IMR-90 (cell line): ENCODE measurements at regions not wholly inside any gene's neighbourhood (a gene's known extent, or its start where the extent isn't known, plus 50 kb on each side); places are given as distances from the start of the nearest gene placed in this dataset.

Experiments used
- ATAC-seq: fragments of 200-7000 bp; cut with Tn5 transposase; 2 replicates; pipeline ENCODE4 v1.9.1; 2020; ENCODE audit warnings: low read depth, mild to moderate bottlenecking, moderate library complexity
- BruUV-seq: library from RNA; stranded (reverse); fragments of 400-500 nt; replicated peaks from 2 replicates; lab custom pipeline; 2021; lab: Mats Ljungman, UMichigan
- CTCF ChIA-PET: fragments of 300-600 bp; formaldehyde crosslinking; extraction: SDS; loops from one replicate; lab custom pipeline; 2021; ENCODE audit warnings: antibody characterized with exemption; lab: Yijun Ruan, JAX
- POLR2A ChIA-PET: fragments of 300-600 bp; sonication (Branson Sonifier 250); formaldehyde crosslinking; loops from one replicate; lab custom pipeline; 2022; ENCODE audit warnings: antibody characterized with exemption; ENCODE audit not compliant: unreplicated experiment; lab: Charles Lee
- DNase-seq: peaks from one replicate; pipeline ENCODE4 v3.0.0; 2013
- H2AFZ ChIP-seq: replicated peaks from 2 replicates; pipeline ENCODE3; 2013; ENCODE audit warnings: low read length, mild to moderate bottlenecking; ENCODE audit not compliant: poor library complexity
- H2AK5ac ChIP-seq: 2 replicates; pipeline ENCODE4 v1.6.1; 2013; ENCODE audit warnings: low read depth, low read length, inconsistent platforms
- H2AK9ac ChIP-seq: replicated peaks from 2 replicates; pipeline ENCODE3; 2013; ENCODE audit warnings: mild to moderate bottlenecking, low read depth, low read length, moderate library complexity; ENCODE audit not compliant: poor library complexity
- H2BK120ac ChIP-seq: 2 replicates; pipeline ENCODE4 v1.6.1; 2013; ENCODE audit warnings: low read depth, low read length, inconsistent platforms
- H2BK15ac ChIP-seq: 3 replicates; pipeline ENCODE4 v1.6.1; 2013; ENCODE audit warnings: low read depth, low read length, inconsistent platforms
- H2BK20ac ChIP-seq: 2 replicates; pipeline ENCODE4 v1.6.1; 2013; ENCODE audit warnings: low read depth, mild to moderate bottlenecking, inconsistent platforms, low read length, moderate library complexity
- H2BK5ac ChIP-seq: 2 replicates; pipeline ENCODE4 v1.6.1; 2013; ENCODE audit warnings: mild to moderate bottlenecking, low read depth, low read length, inconsistent platforms; ENCODE audit not compliant: poor library complexity, severe bottlenecking
- H3K14ac ChIP-seq: replicated peaks from 2 replicates; pipeline ENCODE4 v1.6.1; 2013; ENCODE audit warnings: low read depth, low read length, inconsistent platforms
- H3K18ac ChIP-seq: 2 replicates; pipeline ENCODE4 v1.6.1; 2013; ENCODE audit warnings: low read depth, low read length, control low read depth
- H3K23ac ChIP-seq: 2 replicates; pipeline ENCODE4 v1.6.1; 2013; ENCODE audit warnings: low read depth, low read length, inconsistent platforms
- H3K27ac ChIP-seq: 2 replicates; pipeline ENCODE4 v1.5.1; 2013; ENCODE audit warnings: mild to moderate bottlenecking, control low read depth, low read length; ENCODE audit not compliant: insufficient read depth
- H3K27me3 ChIP-seq: 2 replicates; pipeline ENCODE4 v1.6.1; 2013; ENCODE audit warnings: low read length; ENCODE audit not compliant: control insufficient read depth, insufficient read depth
- H3K36me3 ChIP-seq: 2 replicates; pipeline ENCODE4 v1.6.1; 2013; ENCODE audit warnings: low read length, mixed read lengths; ENCODE audit not compliant: control insufficient read depth, insufficient read depth
- H3K4ac ChIP-seq: 2 replicates; pipeline ENCODE4 v1.6.1; 2013; ENCODE audit warnings: low read depth, low read length, inconsistent platforms
- H3K4me1 ChIP-seq: 2 replicates; pipeline ENCODE4 v1.6.1; 2013; ENCODE audit warnings: low read length, mixed read lengths; ENCODE audit not compliant: control insufficient read depth, insufficient read depth
- H3K4me2 ChIP-seq: 2 replicates; pipeline ENCODE4 v1.6.1; 2013; ENCODE audit warnings: low read depth, mild to moderate bottlenecking, control low read depth, low read length, moderate library complexity
- H3K4me3 ChIP-seq: 2 replicates; pipeline ENCODE4 v1.5.1; 2013; ENCODE audit warnings: low read depth, mild to moderate bottlenecking, control low read depth, low read length, moderate library complexity; ENCODE audit not compliant: insufficient read depth
- H3K56ac ChIP-seq: 2 replicates; pipeline ENCODE4 v1.6.1; 2013; ENCODE audit warnings: low read length, inconsistent platforms; ENCODE audit not compliant: insufficient read depth; ENCODE audit errors: extremely low read depth
- H3K79me1 ChIP-seq, 2 experiments: 2 replicates each; pipeline ENCODE4 v1.6.1; 2013; ENCODE audit warnings: low read length in 2 of 2, inconsistent platforms in 1 of 2, low read depth in 1 of 2
- H3K9ac ChIP-seq: 2 replicates; pipeline ENCODE4 v1.6.1; 2013; ENCODE audit warnings: low read depth, low read length, control low read depth
- H3K9me1 ChIP-seq: 2 replicates; pipeline ENCODE4 v1.6.1; 2013; ENCODE audit warnings: low read length, inconsistent platforms; ENCODE audit not compliant: insufficient read depth
- H3K9me3 ChIP-seq: 2 replicates; pipeline ENCODE4 v1.6.1; 2013; ENCODE audit warnings: low read length; ENCODE audit not compliant: control insufficient read depth, insufficient read depth
- H4K20me1 ChIP-seq: 2 replicates; pipeline ENCODE4 v1.6.1; 2013; ENCODE audit warnings: low read length, inconsistent platforms; ENCODE audit not compliant: insufficient read depth
- H4K5ac ChIP-seq: 2 replicates; pipeline ENCODE4 v1.6.1; 2013; ENCODE audit warnings: mild to moderate bottlenecking, low read depth, low read length, control low read depth
- H4K8ac ChIP-seq, 2 experiments: 2 replicates each; pipeline ENCODE4 v1.6.1; 2013; ENCODE audit warnings: low read depth in 2 of 2, low read length in 2 of 2, control low read depth in 1 of 2, inconsistent platforms in 1 of 2
- H4K91ac ChIP-seq: 2 replicates; pipeline ENCODE4 v1.6.1; 2013; ENCODE audit warnings: low read depth, low read length, inconsistent platforms; ENCODE audit not compliant: insufficient read depth
- CEBPB ChIP-seq: IDR thresholded peaks from 2 replicates; pipeline ENCODE4 v1.6.1; 2012; ENCODE audit warnings: low read depth, low read length, improper control_type of control experiment
- FOS ChIP-seq: fragments of 150-350 bp; IDR thresholded peaks from 2 replicates; pipeline ENCODE4 v1.6.1; 2016; ENCODE audit warnings: low read depth, low read length
- MAFK ChIP-seq: IDR thresholded peaks from 2 replicates; pipeline ENCODE4 v1.6.1; 2012; ENCODE audit warnings: low read depth, low read length, improper control_type of control experiment
- MXI1 ChIP-seq: IDR thresholded peaks from 2 replicates; pipeline ENCODE4 v1.6.1; 2012; ENCODE audit warnings: low read depth, mild to moderate bottlenecking, low read length, moderate library complexity, borderline replicate concordance
- RFX5 ChIP-seq: IDR thresholded peaks from 2 replicates; pipeline ENCODE4 v1.8.0; 2012; ENCODE audit warnings: low read depth, mild to moderate bottlenecking, low read length, moderate library complexity
- WGBS, 2 experiments: methylation state at CpG; one replicate each; pipeline versions ENCODE4 v1.1.5 to v1.1.7; 2013; ENCODE audit warnings: missing lambda C conversion rate in 2 of 2; ENCODE audit not compliant: insufficient read length in 1 of 2; ENCODE audit errors: extremely low coverage in 2 of 2; 5-methylcytosine and 5-hydroxymethylcytosine counted together
- dilution Hi-C: fragments of 300-500 bp; cut with HindIII; formaldehyde crosslinking; loops from one replicate; pipeline ENCODE4 v1.14.3; 2018; ENCODE audit warnings: low sequenced_read_pairs; ENCODE audit not compliant: unreplicated experiment
- in situ Hi-C: fragments of 300-500 bp; cut with MboI; formaldehyde crosslinking; loops from 3 replicates; pipeline ENCODE4 v1.14.3; 2019; ENCODE audit warnings: low sequenced_read_pairs, inconsistent platforms, mixed read lengths
- intact Hi-C: fragments of 100-400 bp; cut with micrococcal nuclease; formaldehyde crosslinking; loops from 2 replicates; pipeline ENCODE4 v1.10.0; 2022
- TF ChIP-seq, protein P1 (sequence below): fragments of 150-350 bp; IDR thresholded peaks from 2 replicates; pipeline ENCODE4 v1.6.1; 2017; ENCODE audit warnings: mild to moderate bottlenecking, antibody characterized with exemption, low read length, low read depth

DNA sequence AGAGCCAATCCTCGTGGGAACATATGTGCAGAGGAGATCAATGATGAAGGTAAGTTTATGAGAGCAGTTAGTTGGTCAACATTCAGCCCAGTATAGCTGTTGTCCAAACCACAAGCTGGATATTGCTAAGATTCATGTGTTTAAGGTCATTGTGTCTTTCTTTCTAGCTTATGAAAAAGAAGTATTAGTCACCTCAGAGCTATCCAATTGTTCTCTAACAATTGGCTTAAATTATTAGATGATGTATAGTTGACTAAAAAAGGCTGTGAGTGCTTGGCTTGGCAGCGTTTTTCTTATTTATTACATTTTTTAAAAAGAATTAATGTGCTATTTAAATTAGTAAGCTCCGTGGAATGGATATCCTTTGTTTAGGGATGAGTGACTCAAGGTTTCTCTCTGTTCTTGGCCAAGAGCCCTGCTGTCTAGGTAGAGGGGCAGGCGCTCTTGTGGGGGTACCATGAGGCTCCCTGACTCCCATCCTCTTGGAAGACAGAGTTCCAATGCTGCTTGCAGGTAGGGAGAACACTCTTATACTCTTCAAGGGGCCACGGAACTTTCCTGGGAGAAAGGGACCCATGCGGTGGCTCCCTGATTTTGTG is 487.4 kb downstream of the IRX1 start:
- dilution Hi-C loops: no loop called here
- no CpG with 5 or more reads among the region's 6 CpGs for WGBS, 2 experiments
- Histone ChIP-seq H3K14ac (no peak overlapping the region), H2BK20ac (no peak overlapping the region), H4K91ac (no peak overlapping the region), H3K4ac (no peak overlapping the region), H3K4me1 (no peaks in the 10 kb centered on the region), H4K20me1 (no peaks in the 10 kb centered on the region), H3K18ac (no peak overlapping the region), H3K4me3 (no peak overlapping the region), H2BK5ac (no peak overlapping the region), H3K23ac (no peak overlapping the region), H3K36me3 (no peaks in the 10 kb centered on the region), H2BK120ac (no peak overlapping the region), H2AK9ac (no peak overlapping the region), H3K27ac (no peak overlapping the region), H3K9me1 (no peaks in the 10 kb centered on the region), H4K5ac (no peak overlapping the region), H3K27me3 (no peaks in the 10 kb centered on the region), H3K4me2 (no peak overlapping the region), H3K9me3 (peaks cover 33% of the 10 kb centered on the region), H2AFZ (no peak overlapping the region), H3K79me1 (no peaks in the 10 kb centered on the region), H3K9ac (no peak overlapping the region), H2AK5ac (no peak overlapping the region), H4K8ac (no peak overlapping the region), H3K56ac (no peak overlapping the region), H2BK15ac (no peak overlapping the region)
- in situ Hi-C loops: no loop called here
- no TSS peak for BruUV-seq
- intact Hi-C loops: no loop called here
- TF ChIP-seq, protein P1, sequence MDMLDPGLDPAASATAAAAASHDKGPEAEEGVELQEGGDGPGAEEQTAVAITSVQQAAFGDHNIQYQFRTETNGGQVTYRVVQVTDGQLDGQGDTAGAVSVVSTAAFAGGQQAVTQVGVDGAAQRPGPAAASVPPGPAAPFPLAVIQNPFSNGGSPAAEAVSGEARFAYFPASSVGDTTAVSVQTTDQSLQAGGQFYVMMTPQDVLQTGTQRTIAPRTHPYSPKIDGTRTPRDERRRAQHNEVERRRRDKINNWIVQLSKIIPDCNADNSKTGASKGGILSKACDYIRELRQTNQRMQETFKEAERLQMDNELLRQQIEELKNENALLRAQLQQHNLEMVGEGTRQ: no peak
- TF ChIP-seq MAFK: no peak
- no peak for TF ChIP-seq CEBPB
- no peak for TF ChIP-seq MXI1
- TF ChIP-seq FOS: no peak
- no peak for TF ChIP-seq RFX5
- no peak for DNase-seq
- ChIA-PET CTCF (no interaction called here), POLR2A (no interaction called here)
- ATAC-seq: no peak
